ENCODE measurements at regions not wholly inside any gene's neighbourhood (a gene's known extent, or its start where the extent isn't known, plus 50 kb on each side); places are given as distances from the start of the nearest gene placed in this dataset.

GRCh38 chr10:88168171-88169036 is 305.0 kb downstream of the PTEN start:
- FAIRE-seq = no peak
- DNase-seq (ENCODE audit: low spot score) = no peak

DNA sequence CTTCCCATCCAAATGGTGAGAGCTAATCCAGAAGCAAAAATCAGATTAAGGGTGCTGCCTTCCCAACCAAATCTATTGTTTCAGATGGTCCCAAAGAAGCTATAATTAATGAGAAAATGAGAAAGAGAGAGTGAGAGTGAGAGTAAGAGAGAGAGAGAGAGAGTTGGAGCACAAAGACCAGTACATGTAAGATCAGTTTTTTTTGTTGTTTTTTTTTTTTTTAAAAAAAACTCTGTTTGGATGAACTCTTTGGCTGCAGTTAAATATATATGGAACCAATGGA is 305.6 kb downstream of the PTEN start:
- DNase-seq (ENCODE audit: low spot score) (no peak), FAIRE-seq (no peak)

GRCh38 chr10:88170628-88171027 is 307.2 kb downstream of the PTEN start:
- no peak for FAIRE-seq
- DNase-seq (ENCODE audit: low spot score) = no peak

- no peak for FAIRE-seq
- DNase-seq (ENCODE audit: low spot score) = no peak
These were observed 308.7 kb downstream of the PTEN start for GRCh38 chr10:88172159-88172558.

DNA sequence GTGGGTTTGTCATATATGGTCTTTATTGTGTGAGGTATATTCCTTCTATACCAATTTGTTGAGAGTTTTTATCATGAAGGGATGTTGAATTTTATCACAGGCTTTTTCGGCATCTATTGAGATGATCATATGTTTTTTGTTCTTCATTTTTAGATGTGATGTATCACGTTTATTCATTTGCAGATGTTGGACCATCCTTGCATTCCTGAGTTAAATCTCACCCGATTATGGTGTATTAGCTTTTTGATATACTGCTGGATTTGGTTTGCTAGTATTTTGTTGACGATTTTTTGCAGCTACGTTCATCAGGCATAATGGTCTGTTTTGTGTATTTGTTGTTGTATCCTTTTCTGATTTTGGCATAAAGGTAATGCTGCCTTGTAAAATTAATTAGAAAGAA is 311.0 kb downstream of the PTEN start:
- FAIRE-seq (no peak), DNase-seq (ENCODE audit: low spot score) (no peak)

DNA sequence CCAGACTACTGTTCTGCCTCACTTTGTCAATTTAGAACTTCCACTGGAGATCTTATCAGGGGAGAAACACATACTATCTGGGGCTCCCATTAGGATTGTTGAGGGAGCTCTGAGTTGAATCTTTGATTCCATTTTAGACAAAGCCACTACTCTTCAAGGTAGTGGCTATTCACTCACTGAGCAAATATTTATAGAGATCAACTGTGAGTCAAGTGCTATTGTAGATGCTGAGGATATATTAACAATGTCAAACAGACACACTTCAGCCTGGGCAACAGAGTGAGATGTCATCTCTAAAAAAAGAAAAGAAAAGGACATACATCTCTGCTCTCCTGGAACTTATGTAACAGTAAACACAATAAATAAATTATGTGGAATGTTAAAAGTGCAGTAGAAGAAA is 315.3 kb downstream of the PTEN start:
- no peak for DNase-seq (ENCODE audit: low spot score)
- FAIRE-seq = no peak

GRCh38 chr10:88179831-88180230 is 316.4 kb downstream of the PTEN start:
- no peak for FAIRE-seq
- no peak for DNase-seq (ENCODE audit: low spot score)

DNA sequence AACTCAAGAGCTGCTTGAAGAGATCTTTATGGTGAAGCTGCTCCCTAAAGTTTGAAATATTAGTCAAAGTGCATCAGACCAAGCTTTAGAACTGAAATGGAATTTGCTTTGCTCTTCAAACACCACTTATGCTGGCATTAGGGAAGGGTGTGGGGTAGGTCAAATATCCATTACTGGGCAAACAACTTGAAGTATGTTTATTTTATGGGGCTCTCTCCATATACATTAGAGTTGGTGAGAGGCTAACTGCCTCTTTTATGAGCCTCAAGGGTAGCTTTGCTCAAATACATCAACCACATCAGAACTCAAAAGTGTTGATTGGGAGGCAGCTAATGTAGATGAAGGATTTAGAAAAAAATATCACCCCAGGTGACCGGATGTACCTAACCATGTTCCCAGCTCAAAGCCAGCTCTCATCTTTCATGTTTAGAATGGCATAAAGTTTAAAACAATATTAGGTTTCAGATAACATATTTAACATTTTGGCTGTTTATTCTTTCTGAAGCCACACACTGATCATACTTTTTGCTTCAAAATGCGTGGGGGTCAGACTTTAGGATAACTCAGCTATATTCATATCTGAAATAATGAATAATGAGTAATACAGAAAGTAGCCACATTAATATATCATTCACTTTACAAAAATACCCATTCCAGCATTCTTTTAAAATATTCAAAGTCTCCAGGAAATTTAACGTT is 318.6 kb downstream of the PTEN start:
- FAIRE-seq (no peak), DNase-seq (ENCODE audit: low spot score) (no peak)

- no peak for FAIRE-seq
- no peak for DNase-seq (ENCODE audit: low spot score)
These were observed 319.1 kb downstream of the PTEN start for GRCh38 chr10:88182601-88182930.

GRCh38 chr10:88184543-88185297 is 321.3 kb downstream of the PTEN start:
- FAIRE-seq = no peak
- no peak for DNase-seq (ENCODE audit: low spot score)

GRCh38 chr10:88185830-88186229 is 322.4 kb downstream of the PTEN start:
- DNase-seq (ENCODE audit: low spot score) = no peak
- no peak for FAIRE-seq

DNA sequence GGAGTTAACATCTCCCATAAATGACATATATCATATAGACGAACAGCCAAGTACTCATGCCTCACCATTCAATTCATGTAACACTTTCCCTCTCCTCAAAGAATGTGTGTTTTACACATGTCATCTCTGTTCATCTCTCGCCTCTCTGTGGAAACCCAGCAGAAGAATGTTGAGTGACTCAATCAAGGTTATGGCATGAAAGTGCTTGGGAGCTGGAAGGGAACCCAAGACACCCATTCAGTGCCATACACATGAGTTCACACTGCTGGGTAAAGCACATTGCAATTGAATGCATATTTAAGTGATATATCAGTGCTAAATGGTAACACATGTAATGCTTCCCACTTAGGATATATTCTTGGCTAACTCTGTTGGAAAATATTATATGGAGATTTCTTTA is 322.9 kb downstream of the PTEN start:
- FAIRE-seq (no peak), DNase-seq (ENCODE audit: low spot score) (no peak)

DNA sequence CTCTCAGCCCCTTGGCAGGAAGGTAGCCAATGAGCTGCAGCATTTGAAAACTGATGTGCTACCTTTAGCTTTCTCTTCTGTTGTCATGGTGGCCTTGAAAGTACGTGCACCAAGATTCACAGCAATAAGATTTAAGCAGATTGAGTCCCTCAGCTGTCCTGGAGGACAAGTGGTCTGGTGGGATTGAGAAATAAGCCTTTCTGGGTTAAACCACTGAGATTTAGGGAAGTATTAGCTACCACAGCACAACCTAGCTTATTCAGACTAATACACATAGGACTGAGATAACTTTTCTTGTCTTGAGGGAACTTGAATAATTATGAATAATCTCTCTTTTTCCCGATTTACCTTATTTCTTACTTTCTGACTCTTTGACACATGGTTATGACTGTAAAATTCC is 324.0 kb downstream of the PTEN start:
- DNase-seq (ENCODE audit: low spot score) (no peak), FAIRE-seq (no peak)

- FAIRE-seq (no peak), DNase-seq (ENCODE audit: low spot score) (no peak)
These were observed 326.7 kb downstream of the PTEN start for GRCh38 chr10:88190123-88190522.

- DNase-seq (ENCODE audit: low spot score) (no peak), FAIRE-seq (no peak)
These were observed 327.3 kb downstream of the PTEN start for GRCh38 chr10:88190540-88191235.

- FAIRE-seq = no peak
These were observed 329.6 kb downstream of the PTEN start for GRCh38 chr10:88193018-88193417.

DNA sequence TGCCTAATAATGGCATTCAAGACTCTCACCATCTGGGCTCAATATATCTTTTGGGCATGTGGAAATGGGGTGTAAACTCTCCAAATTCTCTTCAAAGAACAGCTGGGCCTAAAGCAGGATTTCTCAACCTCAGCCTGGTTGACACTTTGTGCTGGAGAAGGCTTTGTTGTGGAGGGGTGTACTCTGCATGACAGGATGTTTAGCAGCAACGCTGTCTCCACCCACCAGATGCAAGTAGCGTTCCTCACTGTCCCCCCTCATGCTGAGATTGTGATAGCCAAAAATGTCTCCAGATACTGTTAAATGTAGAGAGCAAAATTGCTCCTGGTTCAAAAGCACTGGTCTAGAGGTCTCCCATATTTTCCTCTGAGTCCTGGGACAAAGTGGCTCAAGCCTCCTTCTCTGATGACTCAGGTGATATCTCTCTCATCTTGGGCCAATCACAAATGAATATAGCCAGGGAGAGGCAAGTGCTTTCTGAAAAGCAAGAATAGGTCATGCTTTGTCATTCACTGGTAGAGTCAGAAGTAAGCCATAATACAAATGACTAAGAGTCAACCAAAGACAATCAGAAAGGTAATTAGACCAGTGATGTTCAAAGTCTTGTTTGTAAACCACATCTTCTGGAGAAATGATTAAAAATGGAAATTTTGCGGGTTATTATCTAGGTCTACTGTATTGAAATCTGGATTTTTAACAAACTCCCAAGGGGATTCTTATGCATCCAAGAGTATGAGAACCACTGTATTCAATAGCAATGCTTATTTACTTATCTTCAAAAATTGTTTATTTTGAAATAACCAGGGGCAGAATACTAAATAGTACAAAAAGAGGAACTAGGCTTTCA is 330.8 kb downstream of the PTEN start:
- FAIRE-seq (no peak), DNase-seq (ENCODE audit: low spot score) (no peak)

More at GRCh38 chr10:88193018-88193417, 329.6 kb downstream of the PTEN start:
- DNase-seq (ENCODE audit: low spot score) = no peak

DNA sequence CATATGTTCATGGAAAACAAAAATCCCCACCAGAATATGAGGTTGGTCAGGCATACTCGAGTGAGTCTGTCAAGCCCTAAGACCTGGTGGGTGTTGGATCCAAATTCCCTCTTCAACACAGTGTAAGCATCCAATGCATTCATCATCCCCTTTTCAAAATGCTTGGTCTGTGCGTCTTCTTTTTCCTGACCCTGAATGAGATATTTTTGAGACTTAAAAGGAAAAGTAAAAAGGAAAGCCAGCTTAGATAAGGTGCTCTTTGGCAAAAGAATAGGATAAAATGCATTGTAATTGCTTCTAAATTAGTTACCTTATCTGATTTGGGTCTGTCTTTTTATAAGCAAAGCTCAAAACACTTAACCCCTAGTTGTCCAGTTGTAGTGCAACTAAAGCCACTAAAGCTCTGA is 331.5 kb downstream of the PTEN start:
- DNase-seq (ENCODE audit: low spot score) (no peak), FAIRE-seq (no peak)

DNA sequence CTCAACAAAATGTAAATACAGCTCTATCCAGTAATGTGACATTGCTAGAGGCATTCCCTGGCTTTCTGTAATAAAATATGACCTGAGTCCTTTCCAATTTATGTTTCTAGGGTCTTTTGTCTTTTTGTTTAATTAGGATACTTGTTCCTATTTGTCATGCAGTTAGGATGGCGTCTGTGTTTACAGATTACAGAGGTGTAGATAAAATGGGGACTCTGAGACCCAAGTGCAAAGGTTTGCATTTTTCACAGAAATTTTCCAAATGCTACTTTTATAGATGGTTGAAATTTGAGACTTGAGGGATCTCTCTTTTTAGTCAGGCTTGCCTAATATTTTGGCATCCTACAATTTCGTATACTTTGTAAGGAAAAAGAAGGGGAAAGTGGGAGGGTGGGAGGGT is 332.4 kb downstream of the PTEN start:
- FAIRE-seq (no peak), DNase-seq (ENCODE audit: low spot score) (no peak)

DNA sequence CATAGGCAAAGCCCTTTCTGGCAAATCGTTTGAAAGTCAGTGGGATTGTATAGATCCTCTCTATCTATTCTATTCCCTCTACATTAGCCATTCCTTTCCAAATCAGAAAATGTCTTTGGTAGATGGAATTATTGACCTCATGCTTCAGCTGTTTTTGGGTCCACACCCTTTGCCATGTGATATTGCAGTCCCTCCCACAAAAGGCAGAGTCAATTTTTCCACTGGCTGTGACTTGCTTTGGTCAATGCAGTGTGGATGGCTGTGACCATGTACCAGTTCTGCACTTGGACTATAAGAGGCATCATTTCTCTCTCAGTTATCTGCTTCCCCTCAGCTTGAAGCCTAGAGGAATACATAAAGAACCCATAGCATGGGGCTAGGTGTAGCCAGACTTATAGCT is 332.9 kb downstream of the PTEN start:
- DNase-seq (ENCODE audit: low spot score) = no peak
- no peak for FAIRE-seq

DNA sequence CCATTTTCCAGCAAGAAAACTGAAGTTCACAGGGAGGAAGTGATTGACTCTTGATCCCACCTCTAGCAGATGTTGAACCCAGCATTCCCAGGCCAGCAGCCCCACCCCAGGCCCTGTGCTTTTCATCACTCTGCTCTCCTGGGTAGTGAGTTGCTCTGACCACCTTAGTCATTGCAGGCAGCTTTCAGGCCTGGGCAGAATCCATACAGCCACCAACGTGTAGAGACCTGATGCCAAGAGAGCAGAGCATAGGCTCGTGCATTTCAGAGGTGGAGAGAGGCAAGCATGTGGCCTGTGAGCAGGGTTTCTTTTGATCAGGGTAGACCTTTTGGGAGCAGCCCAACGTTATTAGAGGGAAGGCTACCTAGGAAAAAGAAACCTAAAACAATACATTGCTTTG is 334.6 kb downstream of the PTEN start:
- no peak for FAIRE-seq
- no peak for DNase-seq (ENCODE audit: low spot score)

Data from urothelium cell line (cell line).